Spleen (tissue), 11 donors: ENCODE measurements at regions not wholly inside any gene's neighbourhood (a gene's known extent, or its start where the extent isn't known, plus 50 kb on each side); places are given as distances from the start of the nearest gene placed in this dataset.

Source experiments
- DNase-seq: peaks from one replicate; pipeline ENCODE4 v3.0.0-alpha.2; 2020
- H3K27ac ChIP-seq, 8 donors: fragments of 200-600 bp; sonication (generic) in 7 of 8; 1 replicate in 4 of 8; 2 replicates in 4 of 8; pipeline versions ENCODE4 v1.5.0 to v1.8.0; 2016 to 2021; ENCODE audit warnings: inconsistent platforms in 4 of 8, mild to moderate bottlenecking in 4 of 8, moderate library complexity in 1 of 8
- H3K27me3 ChIP-seq, 7 donors: fragments of 200-600 bp; sonication (generic) in 6 of 7; replicated peaks in 1 of 7; 1 replicate in 4 of 7; 2 replicates in 3 of 7; pipeline versions ENCODE4 v1.5.0 to v1.8.0; 2016 to 2021; ENCODE audit warnings: inconsistent platforms in 3 of 7, mild to moderate bottlenecking in 1 of 7
- H3K36me3 ChIP-seq, 6 donors: fragments of 200-600 bp; sonication (generic) in 5 of 6; 1 replicate in 4 of 6; 2 replicates in 2 of 6; pipeline versions ENCODE4 v1.5.0 to v1.8.0; 2016 to 2021; ENCODE audit warnings: inconsistent platforms in 2 of 6
- H3K4me1 ChIP-seq, 6 donors: fragments of 200-600 bp; sonication (generic) in 5 of 6; 1 replicate in 3 of 6; 2 replicates in 3 of 6; pipeline versions ENCODE4 v1.5.0 to v1.8.0; 2016 to 2021; ENCODE audit warnings: inconsistent platforms in 3 of 6
- H3K4me3 ChIP-seq, 8 donors: fragments of 200-600 bp; sonication (generic) in 7 of 8; 1 replicate in 4 of 8; 2 replicates in 4 of 8; pipeline versions ENCODE4 v1.5.0 to v1.8.0; 2016 to 2021; ENCODE audit warnings: inconsistent platforms in 4 of 8, mild to moderate bottlenecking in 4 of 8, moderate library complexity in 2 of 8
- H3K9me3 ChIP-seq, 8 donors: fragments of 200-600 bp; sonication (generic) in 7 of 8; 1 replicate in 4 of 8; 2 replicates in 4 of 8; pipeline versions ENCODE4 v1.5.0 to v1.8.0; 2016 to 2021; ENCODE audit warnings: inconsistent platforms in 4 of 8
- POLR2A ChIP-seq, 3 donors: fragments of 450-650 bp; IDR thresholded peaks; one replicate each; pipeline ENCODE4 v1.5.1; 2017; ENCODE audit warnings: antibody characterized with exemption in 3 of 3, mild to moderate bottlenecking in 1 of 3
- POLR2AphosphoS5 ChIP-seq, 3 donors: sonication (generic); formaldehyde crosslinking; IDR thresholded peaks; one replicate each; pipeline ENCODE4 v1.5.1; 2017; ENCODE audit warnings: antibody characterized with exemption in 3 of 3
- WGBS, 5 donors: extraction: QIAGEN DNeasy Blood & Tissue Kit in 3 of 5; methylation state at CpG; one replicate each; pipeline versions ENCODE4 v1.1.5 to v1.1.7; 2013 to 2018; 5-methylcytosine and 5-hydroxymethylcytosine counted together
- intact Hi-C: fragments of 100-400 bp; cut with DNase I; formaldehyde crosslinking; loops from one replicate; pipeline ENCODE4 v1.15.0; 2023; ENCODE audit warnings: low total_unique reads
- TF ChIP-seq, protein P1 (sequence below), 11 experiments: fragments of 200-600 bp in 7 of 11; fragments of 450-650 bp in 4 of 11; sonication (generic) in 4 of 11; IDR thresholded peaks in 8 of 11; conservative IDR thresholded peaks in 3 of 11; 1 replicate in 7 of 11; 2 replicates in 4 of 11; pipeline versions ENCODE4 v1.4.0 to v1.8.0; 2016 to 2021; ENCODE audit warnings: antibody characterized with exemption in 11 of 11, inconsistent platforms in 4 of 11, mild to moderate bottlenecking in 1 of 11
- donor health status: healthy with polysubstance abuse.
- donor health status: DM: no; HTN: no; CAD: no; lungs with moderate emphysema.
- donor health status: DM: no; HTN: no; CAD: no.
- donor health status: Bipolar disorder and iron deficiency.
- donor health status: healthy.
- donor health status: DM: no; HTN: no; CAD: no.
- donor health status: DM: yes; HTN: yes; CAD: no.

DNA sequence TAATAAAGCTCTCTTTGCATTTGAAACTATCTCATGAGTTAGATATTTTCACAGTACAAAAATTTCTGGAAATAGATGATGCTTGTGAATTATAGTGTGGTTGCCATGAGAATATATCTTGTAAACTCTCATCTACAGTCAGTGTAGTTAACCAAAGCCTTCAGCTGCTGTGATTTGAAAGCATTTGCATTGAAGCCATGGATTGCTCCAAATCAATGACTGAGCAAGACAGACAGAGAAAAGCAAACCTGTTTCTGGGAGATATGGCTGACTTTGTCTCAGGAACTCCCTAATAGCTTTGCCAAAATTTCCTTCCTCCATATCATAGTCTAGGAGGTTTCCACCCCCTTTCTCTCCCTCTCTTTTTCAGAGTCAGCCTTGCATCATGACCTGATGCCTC is 955.3 kb downstream of the REEP3 start:
- TF ChIP-seq, protein P1, sequence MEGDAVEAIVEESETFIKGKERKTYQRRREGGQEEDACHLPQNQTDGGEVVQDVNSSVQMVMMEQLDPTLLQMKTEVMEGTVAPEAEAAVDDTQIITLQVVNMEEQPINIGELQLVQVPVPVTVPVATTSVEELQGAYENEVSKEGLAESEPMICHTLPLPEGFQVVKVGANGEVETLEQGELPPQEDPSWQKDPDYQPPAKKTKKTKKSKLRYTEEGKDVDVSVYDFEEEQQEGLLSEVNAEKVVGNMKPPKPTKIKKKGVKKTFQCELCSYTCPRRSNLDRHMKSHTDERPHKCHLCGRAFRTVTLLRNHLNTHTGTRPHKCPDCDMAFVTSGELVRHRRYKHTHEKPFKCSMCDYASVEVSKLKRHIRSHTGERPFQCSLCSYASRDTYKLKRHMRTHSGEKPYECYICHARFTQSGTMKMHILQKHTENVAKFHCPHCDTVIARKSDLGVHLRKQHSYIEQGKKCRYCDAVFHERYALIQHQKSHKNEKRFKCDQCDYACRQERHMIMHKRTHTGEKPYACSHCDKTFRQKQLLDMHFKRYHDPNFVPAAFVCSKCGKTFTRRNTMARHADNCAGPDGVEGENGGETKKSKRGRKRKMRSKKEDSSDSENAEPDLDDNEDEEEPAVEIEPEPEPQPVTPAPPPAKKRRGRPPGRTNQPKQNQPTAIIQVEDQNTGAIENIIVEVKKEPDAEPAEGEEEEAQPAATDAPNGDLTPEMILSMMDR (IDR thresholded peaks at IDR 0.05 in 8 of 11, conservative IDR thresholded peaks at IDR 0.05 in 3 of 11): no peak
- no peak for TF ChIP-seq POLR2A (IDR thresholded peaks at IDR 0.05)
- no peak for TF ChIP-seq POLR2AphosphoS5 (IDR thresholded peaks at IDR 0.05)
- Histone ChIP-seq H3K4me1 (no peaks in the 10 kb centered on the region), H3K4me3 (no peak overlapping the region), H3K27ac (no peak overlapping the region), H3K27me3 (no peaks in the 10 kb centered on the region), H3K9me3 (peaks cover 0 to 27% (median 12%) of the 10 kb centered on the region in 8 donors), H3K36me3 (no peaks in the 10 kb centered on the region)
- intact Hi-C loops: no loop called here
- no peak for DNase-seq

GRCh38 chr10:64477791-64478190 is 956.6 kb downstream of the REEP3 start:
- H3K27ac ChIP-seq: no peak overlapping the region
- no peaks in the 10 kb centered on the region for H3K36me3 ChIP-seq
- intact Hi-C loops: no loop called here
- no peak for TF ChIP-seq POLR2A (IDR thresholded peaks at IDR 0.05)
- TF ChIP-seq POLR2AphosphoS5 (IDR thresholded peaks at IDR 0.05): no peak
- DNase-seq: no peak
- H3K9me3 ChIP-seq: peaks cover 0 to 25% (median 12%) of the 10 kb centered on the region in 8 donors
- no peak overlapping the region for H3K4me3 ChIP-seq
- H3K4me1 ChIP-seq: no peaks in the 10 kb centered on the region
- H3K27me3 ChIP-seq: no peaks in the 10 kb centered on the region

DNA sequence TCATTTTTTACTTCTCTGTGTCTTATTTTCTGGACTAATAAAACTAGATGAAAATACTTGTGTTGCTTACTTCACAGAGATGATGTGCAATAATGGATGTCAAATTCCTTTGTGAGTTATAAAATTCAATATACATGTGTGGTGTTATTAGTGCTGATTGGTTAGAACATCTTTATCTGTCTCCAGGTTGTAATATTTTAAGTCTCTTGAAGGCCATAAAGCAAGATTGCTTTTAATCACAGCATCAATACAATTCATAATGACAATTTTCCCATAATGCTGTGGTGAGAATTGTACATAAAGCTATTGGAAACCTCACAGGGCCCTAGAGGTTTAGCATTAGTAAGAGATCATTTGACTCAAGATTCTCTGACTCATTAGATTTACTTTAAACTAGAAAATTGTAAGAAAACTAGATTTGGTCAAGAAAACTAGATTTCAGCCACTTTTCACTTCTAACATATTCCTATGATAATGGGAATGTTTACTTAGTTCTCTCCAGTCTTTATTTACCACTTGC is 963.7 kb downstream of the REEP3 start:
- Histone ChIP-seq H3K4me3 (no peak overlapping the region), H3K4me1 (no peaks in the 10 kb centered on the region), H3K27ac (no peak overlapping the region), H3K9me3 (peaks cover 0 to 9% (median 3%) of the 10 kb centered on the region in 8 donors), H3K27me3 (no peaks in the 10 kb centered on the region), H3K36me3 (no peaks in the 10 kb centered on the region)
- no peak for TF ChIP-seq POLR2AphosphoS5 (IDR thresholded peaks at IDR 0.05)
- no peak for TF ChIP-seq POLR2A (IDR thresholded peaks at IDR 0.05)
- TF ChIP-seq, protein P1 (IDR thresholded peaks at IDR 0.05 in 8 of 11, conservative IDR thresholded peaks at IDR 0.05 in 3 of 11): no peak
- intact Hi-C loops: no loop called here
- no peak for DNase-seq

DNA sequence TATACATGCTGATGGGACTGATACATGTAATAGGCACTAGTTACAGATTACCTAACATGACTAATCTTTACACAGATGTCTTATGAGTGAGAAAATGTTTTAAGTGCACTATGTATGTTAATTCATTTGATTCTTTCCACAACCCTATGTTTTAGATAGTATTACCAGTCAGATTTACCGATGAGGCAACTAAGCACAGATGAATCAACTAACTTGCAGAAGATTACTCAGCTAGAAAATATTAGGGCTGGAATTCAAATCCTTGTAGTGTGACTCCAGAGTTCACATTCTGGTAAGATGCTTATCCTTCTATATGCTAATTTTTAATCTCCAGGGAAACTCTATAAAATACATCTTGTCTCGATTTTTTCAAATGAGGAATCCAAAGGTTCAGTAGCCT is 964.9 kb downstream of the REEP3 start:
- H3K4me3 ChIP-seq: no peak overlapping the region
- TF ChIP-seq, protein P1 (IDR thresholded peaks at IDR 0.05 in 8 of 11, conservative IDR thresholded peaks at IDR 0.05 in 3 of 11): no peak
- TF ChIP-seq POLR2AphosphoS5 (IDR thresholded peaks at IDR 0.05): no peak
- no peak for TF ChIP-seq POLR2A (IDR thresholded peaks at IDR 0.05)
- H3K27me3 ChIP-seq: no peaks in the 10 kb centered on the region
- DNase-seq: no peak
- intact Hi-C loops: no loop called here
- H3K4me1 ChIP-seq: no peaks in the 10 kb centered on the region
- no peak overlapping the region for H3K27ac ChIP-seq
- 73 to 86% (median 77%) methylated on average over 2 of the region's 2 CpGs for WGBS, 5 donors
- H3K36me3 ChIP-seq: no peaks in the 10 kb centered on the region
- peaks cover 0 to 11% (median 3%) of the 10 kb centered on the region in 8 donors for H3K9me3 ChIP-seq

- H3K27me3 ChIP-seq: no peaks in the 10 kb centered on the region
- no peaks in the 10 kb centered on the region for H3K36me3 ChIP-seq
- TF ChIP-seq, protein P1 (IDR thresholded peaks at IDR 0.05 in 8 of 11, conservative IDR thresholded peaks at IDR 0.05 in 3 of 11): no peak
- no peak for TF ChIP-seq POLR2AphosphoS5 (IDR thresholded peaks at IDR 0.05)
- no peak for TF ChIP-seq POLR2A (IDR thresholded peaks at IDR 0.05)
- no peaks in the 10 kb centered on the region for H3K4me1 ChIP-seq
- intact Hi-C loops: no loop called here
- H3K4me3 ChIP-seq: no peak overlapping the region
- no peak for DNase-seq
- no peak overlapping the region for H3K27ac ChIP-seq
- peaks cover 0 to 11% (median 3%) of the 10 kb centered on the region in 8 donors for H3K9me3 ChIP-seq
Measured at GRCh38 chr10:64486901-64487300, 965.7 kb downstream of the REEP3 start.
